PC-9 (cell line): ENCODE measurements at regions not wholly inside any gene's neighbourhood (a gene's known extent, or its start where the extent isn't known, plus 50 kb on each side); places are given as distances from the start of the nearest gene placed in this dataset.

ENCODE experiments used
- BruUV-seq: library from RNA; stranded (reverse); fragments of 400-500 nt; replicated peaks from 2 replicates; lab custom pipeline; 2021; lab: Mats Ljungman, UMichigan
- CTCF ChIA-PET: fragments of 300-600 bp; sonication (Branson Sonifier 250); formaldehyde crosslinking; loops from one replicate; lab custom pipeline; 2022; ENCODE audit warnings: antibody characterized with exemption; lab: Charles Lee
- POLR2A ChIA-PET: fragments of 300-600 bp; sonication (Branson Sonifier 250); formaldehyde crosslinking; loops from one replicate; lab custom pipeline; 2022; ENCODE audit warnings: antibody characterized with exemption; ENCODE audit not compliant: unreplicated experiment; lab: Charles Lee
- DNase-seq, 2 experiments: peaks; one replicate each; pipeline versions ENCODE4 v3.0.0 to v3.0.0-alpha.2; 2015 to 2022; ENCODE audit warnings: mixed read lengths in 1 of 2
- H2AFZ ChIP-seq: fragments of 200-600 bp; sonication (generic); 2 replicates; pipeline ENCODE4 v1.8.1; 2017; ENCODE audit warnings: antibody characterized with exemption
- H3F3A ChIP-seq: fragments of 200-600 bp; sonication (generic); 2 replicates; pipeline ENCODE4 v1.8.1; 2017; ENCODE audit warnings: antibody characterized with exemption, mild to moderate bottlenecking, low read depth; ENCODE audit not compliant: insufficient read depth
- H3K27ac ChIP-seq: fragments of 200-600 bp; sonication (generic); 2 replicates; pipeline ENCODE4 v1.6.1; 2016; ENCODE audit warnings: mixed run types
- H3K27me3 ChIP-seq: fragments of 200-600 bp; sonication (generic); 2 replicates; pipeline ENCODE4 v1.6.1; 2016; ENCODE audit warnings: low read depth, mixed run types; ENCODE audit not compliant: insufficient read depth
- H3K36me3 ChIP-seq: fragments of 200-600 bp; sonication (generic); 2 replicates; pipeline ENCODE4 v1.6.1; 2016; ENCODE audit warnings: low read depth, mixed run types
- H3K4me1 ChIP-seq: fragments of 200-600 bp; sonication (generic); replicated peaks from 2 replicates; pipeline ENCODE4 v1.6.1; 2016; ENCODE audit warnings: mixed run types; ENCODE audit not compliant: insufficient read depth
- H3K4me2 ChIP-seq: fragments of 200-600 bp; sonication (generic); 2 replicates; pipeline ENCODE4 v1.6.1; 2017; ENCODE audit warnings: mixed run types
- H3K4me3 ChIP-seq: fragments of 200-600 bp; sonication (generic); 2 replicates; pipeline ENCODE4 v1.6.1; 2016; ENCODE audit warnings: mixed run types
- H3K79me2 ChIP-seq: fragments of 200-600 bp; sonication (generic); 2 replicates; pipeline ENCODE4 v1.6.1; 2017; ENCODE audit warnings: low read depth, mixed run types
- H3K9me2 ChIP-seq: fragments of 200-600 bp; sonication (generic); 2 replicates; pipeline ENCODE4 v1.8.1; 2017; ENCODE audit warnings: mild to moderate bottlenecking; ENCODE audit not compliant: insufficient read depth
- H3K9me3 ChIP-seq: fragments of 200-600 bp; sonication (generic); 2 replicates; pipeline ENCODE4 v1.8.1; 2016; ENCODE audit warnings: low read depth; ENCODE audit not compliant: insufficient read depth
- H4K20me1 ChIP-seq: fragments of 200-600 bp; sonication (generic); 2 replicates; pipeline ENCODE4 v1.8.1; 2017; ENCODE audit not compliant: insufficient read depth
- EZH2 ChIP-seq: fragments of 200-600 bp; sonication (generic); IDR thresholded peaks from 2 replicates; pipeline ENCODE4 v1.8.0; 2017; ENCODE audit warnings: antibody characterized with exemption, low read depth
- intact Hi-C: fragments of 100-400 bp; cut with micrococcal nuclease; formaldehyde crosslinking; loops from one replicate; pipeline ENCODE4 v1.10.0; 2022; ENCODE audit not compliant: unreplicated experiment
- TF ChIP-seq, protein P1 (sequence below): fragments of 200-600 bp; sonication (generic); conservative IDR thresholded peaks from 2 replicates; pipeline ENCODE4 v1.6.1; 2017; ENCODE audit warnings: mixed run types, antibody characterized with exemption, mild to moderate bottlenecking, moderate library complexity

DNA sequence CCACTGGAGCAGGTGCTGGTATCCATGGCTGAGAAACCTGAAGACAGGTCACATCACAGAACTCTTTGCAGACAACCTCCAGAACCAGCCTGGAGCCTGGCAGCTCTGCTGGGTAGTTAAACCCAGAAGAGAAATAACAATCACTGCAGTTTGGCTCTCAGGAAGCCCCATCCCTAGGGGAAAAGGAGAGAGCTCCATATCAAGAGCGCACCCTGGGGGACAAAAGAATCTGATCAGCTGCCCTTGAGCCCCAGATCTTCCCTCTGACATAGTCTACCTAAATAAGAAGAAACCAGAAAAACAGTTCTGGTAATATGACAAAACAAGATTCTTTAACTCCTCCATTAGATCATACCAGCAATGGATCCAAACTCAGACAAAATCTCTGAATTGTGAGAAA lies 823.2 kb upstream of the FRG1 start:
- Histone ChIP-seq H3K27ac (no peak overlapping the region), H3K4me3 (no peak overlapping the region), H3K9me3 (no peaks in the 10 kb centered on the region), H2AFZ (no peak overlapping the region), H3K9me2 (no peaks in the 10 kb centered on the region), H3K27me3 (no peaks in the 10 kb centered on the region; the same call in 1 of the 2 replicates), H3K4me2 (no peak overlapping the region), H3K36me3 (no peaks in the 10 kb centered on the region), H3K79me2 (no peaks in the 10 kb centered on the region), H3F3A (no peaks in the 10 kb centered on the region), H4K20me1 (no peaks in the 10 kb centered on the region), H3K4me1 (no peaks in the 10 kb centered on the region)
- no peak for TF ChIP-seq EZH2
- TF ChIP-seq, protein P1, sequence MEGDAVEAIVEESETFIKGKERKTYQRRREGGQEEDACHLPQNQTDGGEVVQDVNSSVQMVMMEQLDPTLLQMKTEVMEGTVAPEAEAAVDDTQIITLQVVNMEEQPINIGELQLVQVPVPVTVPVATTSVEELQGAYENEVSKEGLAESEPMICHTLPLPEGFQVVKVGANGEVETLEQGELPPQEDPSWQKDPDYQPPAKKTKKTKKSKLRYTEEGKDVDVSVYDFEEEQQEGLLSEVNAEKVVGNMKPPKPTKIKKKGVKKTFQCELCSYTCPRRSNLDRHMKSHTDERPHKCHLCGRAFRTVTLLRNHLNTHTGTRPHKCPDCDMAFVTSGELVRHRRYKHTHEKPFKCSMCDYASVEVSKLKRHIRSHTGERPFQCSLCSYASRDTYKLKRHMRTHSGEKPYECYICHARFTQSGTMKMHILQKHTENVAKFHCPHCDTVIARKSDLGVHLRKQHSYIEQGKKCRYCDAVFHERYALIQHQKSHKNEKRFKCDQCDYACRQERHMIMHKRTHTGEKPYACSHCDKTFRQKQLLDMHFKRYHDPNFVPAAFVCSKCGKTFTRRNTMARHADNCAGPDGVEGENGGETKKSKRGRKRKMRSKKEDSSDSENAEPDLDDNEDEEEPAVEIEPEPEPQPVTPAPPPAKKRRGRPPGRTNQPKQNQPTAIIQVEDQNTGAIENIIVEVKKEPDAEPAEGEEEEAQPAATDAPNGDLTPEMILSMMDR = no peak
- POLR2A ChIA-PET = no interaction called here
- BruUV-seq = no TSS peak
- no peak for DNase-seq
- intact Hi-C loops = no loop called here
- CTCF ChIA-PET = no interaction called here

DNA sequence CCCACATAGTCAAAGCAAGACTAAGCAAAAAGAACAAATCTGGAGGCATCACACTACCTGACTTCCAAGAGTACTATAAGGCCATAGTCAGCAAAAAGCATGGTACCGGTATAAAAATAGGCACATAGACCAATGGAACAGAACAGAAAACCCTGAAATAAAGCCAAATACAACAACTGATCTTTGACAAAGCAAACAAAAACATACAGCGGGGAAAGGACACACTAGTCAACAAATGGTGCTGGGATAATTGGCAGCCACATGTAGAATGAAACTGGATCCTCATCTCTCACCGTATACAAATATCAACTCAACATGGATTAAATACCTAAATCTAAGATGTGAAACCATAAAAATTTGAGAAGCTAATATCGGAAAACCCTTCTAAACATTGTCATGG lies 819.3 kb upstream of the FRG1 start:
- no peak overlapping the region for H2AFZ ChIP-seq
- no peaks in the 10 kb centered on the region for H3K4me1 ChIP-seq
- no peaks in the 10 kb centered on the region for H3K79me2 ChIP-seq
- no peaks in the 10 kb centered on the region for H3F3A ChIP-seq
- BruUV-seq = no TSS peak
- no peaks in the 10 kb centered on the region for H3K9me3 ChIP-seq
- H3K9me2 ChIP-seq = no peaks in the 10 kb centered on the region
- intact Hi-C loops = no loop called here
- TF ChIP-seq, protein P1 = no peak
- no peak for TF ChIP-seq EZH2
- ChIA-PET POLR2A (no interaction called here), CTCF (no interaction called here)
- H3K4me3 ChIP-seq = no peak overlapping the region
- H3K27ac ChIP-seq = no peak overlapping the region
- H3K4me2 ChIP-seq = no peak overlapping the region
- no peaks in the 10 kb centered on the region for H3K27me3 ChIP-seq
- no peaks in the 10 kb centered on the region for H3K36me3 ChIP-seq
- H4K20me1 ChIP-seq = no peaks in the 10 kb centered on the region
- DNase-seq = no peak

DNA sequence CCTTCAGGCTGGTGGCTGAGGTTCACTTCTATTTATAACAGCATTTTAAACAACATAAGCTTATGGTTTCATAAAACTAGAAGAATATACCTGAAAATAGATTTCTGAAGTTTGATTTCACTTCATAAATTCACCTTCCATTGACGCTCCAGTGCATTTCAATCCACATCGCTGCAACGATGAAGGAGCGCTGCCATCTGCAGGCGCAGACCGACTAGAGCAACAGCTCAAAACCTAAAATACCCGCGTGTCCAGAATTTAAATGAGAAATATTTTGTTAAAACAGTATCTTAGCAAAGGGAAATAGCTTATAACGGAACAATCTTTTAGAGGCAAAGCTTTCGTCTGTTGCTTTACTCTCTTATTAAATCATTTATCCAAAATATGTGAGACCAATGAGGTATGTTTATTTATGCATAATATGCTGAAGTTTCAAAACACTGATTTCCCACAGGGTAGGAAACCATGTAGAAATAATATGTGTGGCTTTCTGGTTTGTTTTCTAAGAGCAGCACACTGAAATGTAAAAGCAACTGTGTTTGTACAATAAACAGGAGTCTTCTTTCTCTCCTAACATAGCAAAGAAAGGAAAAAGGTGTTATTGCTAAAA lies 816.4 kb upstream of the FRG1 start:
- no peaks in the 10 kb centered on the region for H3K9me3 ChIP-seq
- no peaks in the 10 kb centered on the region for H3K79me2 ChIP-seq
- H3K27ac ChIP-seq = no peak overlapping the region
- no peaks in the 10 kb centered on the region for H3K9me2 ChIP-seq
- ChIA-PET CTCF (no interaction called here), POLR2A (no interaction called here)
- H4K20me1 ChIP-seq = no peaks in the 10 kb centered on the region
- TF ChIP-seq, protein P1 = peak; percentile 58
- no peak for TF ChIP-seq EZH2
- intact Hi-C loops = no loop called here
- no peaks in the 10 kb centered on the region for H3K27me3 ChIP-seq
- no peak overlapping the region; the same call in 1 of the 2 replicates for H3K4me2 ChIP-seq
- no peak overlapping the region for H2AFZ ChIP-seq
- H3K4me3 ChIP-seq = no peak overlapping the region
- H3K4me1 ChIP-seq = no peaks in the 10 kb centered on the region
- H3F3A ChIP-seq = no peaks in the 10 kb centered on the region
- no peaks in the 10 kb centered on the region for H3K36me3 ChIP-seq
- no peak for DNase-seq
- no TSS peak for BruUV-seq
